Gastrocnemius medialis (tissue), 4 donors: ENCODE measurements at regions not wholly inside any gene's neighbourhood (a gene's known extent, or its start where the extent isn't known, plus 50 kb on each side); places are given as distances from the start of the nearest gene placed in this dataset.

Source experiments
- CTCF ChIP-seq, 5 experiments: fragments of 450-650 bp in 3 of 5; fragments of 200-600 bp in 2 of 5; sonication (generic) in 2 of 5; IDR thresholded peaks in 4 of 5; conservative IDR thresholded peaks in 1 of 5; 1 replicate in 4 of 5; 2 replicates in 1 of 5; pipeline ENCODE4 v1.5.1; 2016 to 2019; ENCODE audit warnings: antibody characterized with exemption in 5 of 5, mild to moderate bottlenecking in 3 of 5, moderate library complexity in 3 of 5
- POLR2A ChIP-seq, 2 donors: fragments of 450-650 bp; IDR thresholded peaks; one replicate each; pipeline ENCODE4 v1.6.1; 2017; ENCODE audit warnings: antibody characterized with exemption in 2 of 2, mild to moderate bottlenecking in 2 of 2, moderate library complexity in 2 of 2

GRCh38 chr4:188370777-188371176 is 231.5 kb downstream of the TRIML1 start:
- TF ChIP-seq CTCF (IDR thresholded peaks at IDR 0.05 in 4 of 5, conservative IDR thresholded peaks at IDR 0.05 in 1 of 5) (no peak), POLR2A (IDR thresholded peaks at IDR 0.05) (no peak)
